HCT116 (cell line): ENCODE measurements at regions not wholly inside any gene's neighbourhood (a gene's known extent, or its start where the extent isn't known, plus 50 kb on each side); places are given as distances from the start of the nearest gene placed in this dataset.

Experiments used
- ATAC-seq: fragments of 200-7000 bp; cut with Tn5 transposase; 2 replicates; pipeline ENCODE4 v1.9.1; 2020; ENCODE audit warnings: mild to moderate bottlenecking, moderate library complexity
- BruUV-seq: library from RNA; stranded (reverse); fragments of 400-500 nt; replicated peaks from 2 replicates; lab custom pipeline; 2021; lab: Mats Ljungman, UMichigan
- CTCF ChIA-PET: fragments of 300-600 bp; sonication (Branson Sonifier 250); formaldehyde crosslinking; loops from one replicate; lab custom pipeline; 2021; ENCODE audit warnings: antibody characterized with exemption; lab: Charles Lee
- POLR2A ChIA-PET: fragments of 300-600, 350-600 bp; sonication (Branson Sonifier 250); formaldehyde crosslinking; loops from one replicate; lab custom pipeline; 2021; ENCODE audit warnings: antibody characterized with exemption; lab: Charles Lee
- RAD21 ChIA-PET, 2 experiments: fragments of 300-600 bp; sonication (Branson Sonifier 250); formaldehyde crosslinking; loops; one replicate each; lab custom pipeline; 2023; ENCODE audit warnings: low total read pairs in 2 of 2; ENCODE audit not compliant: uncharacterized antibody in 2 of 2, unreplicated experiment in 2 of 2, low non-redundant PET in 1 of 2; lab: Charles Lee
- DNase-seq: peaks from one replicate; pipeline ENCODE4 v3.0.0-alpha.2; 2010; ENCODE audit warnings: low read depth, low spot score
- H2AFZ ChIP-seq: fragments of 200-600 bp; shearing (Covaris generic), sonication (generic); 2 replicates; pipeline ENCODE4 v1.6.1; 2017; ENCODE audit warnings: low read depth, mixed run types, mixed read lengths, antibody characterized with exemption, low read length; ENCODE audit not compliant: poor library complexity, severe bottlenecking
- H3K27ac ChIP-seq: 2 replicates; pipeline ENCODE4 v1.5.1; 2012; ENCODE audit warnings: low read depth, low read length
- H3K27me3 ChIP-seq: fragments of 200-600 bp; sonication (generic); 2 replicates; pipeline ENCODE4 v1.6.1; 2016; ENCODE audit warnings: mixed run types, low read length, mixed read lengths; ENCODE audit not compliant: insufficient read depth
- H3K36me3 ChIP-seq, 2 experiments: fragments of 200-500 bp in 1 of 2; fragments of 200-600 bp in 1 of 2; sonication (Bioruptor generic) in 1 of 2; sonication (generic) in 1 of 2; 2 replicates each; pipeline versions ENCODE4 v1.5.1 to v1.6.1; 2014 to 2016; ENCODE audit warnings: low read length in 2 of 2, inconsistent platforms in 1 of 2, mixed read lengths in 1 of 2, mixed run types in 1 of 2; ENCODE audit not compliant: insufficient read depth in 2 of 2, control insufficient read depth in 1 of 2
- H3K4me1 ChIP-seq, 2 experiments: fragments of 200-600 bp in 1 of 2; sonication (generic) in 1 of 2; 2 replicates each; pipeline versions ENCODE4 v1.5.1 to v1.6.1; 2012 to 2017; ENCODE audit warnings: low read length in 2 of 2, inconsistent platforms in 1 of 2, mild to moderate bottlenecking in 1 of 2, mixed read lengths in 1 of 2, mixed run types in 1 of 2, moderate library complexity in 1 of 2; ENCODE audit not compliant: insufficient read depth in 2 of 2, control insufficient read depth in 1 of 2
- H3K4me2 ChIP-seq: fragments of 200-600 bp; sonication (generic); 2 replicates; pipeline ENCODE4 v1.6.1; 2017; ENCODE audit warnings: mixed run types, low read length, mixed read lengths
- H3K4me3 ChIP-seq, 2 experiments: fragments of 200-600 bp in 1 of 2; sonication (generic) in 1 of 2; replicated peaks in 1 of 2; 2 replicates each; pipeline ENCODE4 v1.5.1; 2011 to 2016; ENCODE audit warnings: low read length in 2 of 2, control low read depth in 1 of 2, low read depth in 1 of 2, mild to moderate bottlenecking in 1 of 2, mixed read lengths in 1 of 2, mixed run types in 1 of 2
- H3K79me2 ChIP-seq: fragments of 200-600 bp; sonication (generic); 2 replicates; pipeline ENCODE4 v1.6.1; 2017; ENCODE audit warnings: mild to moderate bottlenecking, mixed run types, low read length, moderate library complexity, mixed read lengths; ENCODE audit not compliant: insufficient read depth
- H3K9ac ChIP-seq: fragments of 200-600 bp; sonication (generic); 2 replicates; pipeline ENCODE4 v1.6.1; 2016; ENCODE audit warnings: low read length, mixed read lengths
- H3K9me2 ChIP-seq: fragments of 200-600 bp; sonication (generic), shearing (Covaris generic); 2 replicates; pipeline ENCODE4 v1.6.1; 2017; ENCODE audit warnings: mixed run types, mild to moderate bottlenecking, moderate library complexity; ENCODE audit not compliant: insufficient read depth
- H3K9me3 ChIP-seq, 2 experiments: fragments of 200-500 bp in 1 of 2; fragments of 200-600 bp in 1 of 2; sonication (Bioruptor generic) in 1 of 2; sonication (generic) in 1 of 2; 2 replicates each; pipeline ENCODE4 v1.6.1; 2014 to 2017; ENCODE audit warnings: low read length in 2 of 2, mixed read lengths in 2 of 2, inconsistent platforms in 1 of 2, low read depth in 1 of 2, mild to moderate bottlenecking in 1 of 2, mixed run types in 1 of 2, moderate library complexity in 1 of 2; ENCODE audit not compliant: control insufficient read depth in 1 of 2, insufficient read depth in 1 of 2
- H4K20me1 ChIP-seq: fragments of 200-600 bp; sonication (generic), shearing (Covaris generic); 2 replicates; pipeline ENCODE4 v1.6.1; 2017; ENCODE audit warnings: mixed run types, mild to moderate bottlenecking, moderate library complexity; ENCODE audit not compliant: insufficient read depth
- ATF3 ChIP-seq: IDR thresholded peaks from 2 replicates; pipeline ENCODE4 v1.6.1; 2012
- CEBPB ChIP-seq: IDR thresholded peaks from 2 replicates; pipeline ENCODE4 v1.6.1; 2012; ENCODE audit warnings: low read depth
- CTCF ChIP-seq, 3 experiments: fragments of 200-600 bp in 1 of 3; sonication (generic) in 1 of 3; IDR thresholded peaks in 2 of 3; conservative IDR thresholded peaks in 1 of 3; 2 replicates each; pipeline ENCODE4 v1.5.1; 2012 to 2017; ENCODE audit warnings: low read depth in 2 of 3, low read length in 2 of 3, antibody characterized with exemption in 1 of 3, borderline replicate concordance in 1 of 3, control low read depth in 1 of 3, mild to moderate bottlenecking in 1 of 3, mixed read lengths in 1 of 3, mixed run types in 1 of 3, moderate library complexity in 1 of 3; ENCODE audit not compliant: insufficient read depth in 1 of 3
- EGR1 ChIP-seq: IDR thresholded peaks from 2 replicates; pipeline ENCODE4 v1.6.1; 2012; ENCODE audit warnings: low read depth
- ELF1 ChIP-seq: IDR thresholded peaks from 2 replicates; pipeline ENCODE4 v1.6.1; 2012; ENCODE audit warnings: low read depth, borderline replicate concordance
- EZH2 ChIP-seq: fragments of 200-600 bp; sonication (generic); IDR thresholded peaks from 2 replicates; pipeline ENCODE4 v1.6.1; 2017; ENCODE audit warnings: antibody characterized with exemption, mixed run types
- EZH2phosphoT487 ChIP-seq: fragments of 200-600 bp; IDR thresholded peaks from 2 replicates; pipeline ENCODE4 v1.6.1; 2018; ENCODE audit warnings: antibody characterized with exemption, borderline replicate concordance
- FOSL1 ChIP-seq: IDR thresholded peaks from 2 replicates; pipeline ENCODE4 v1.6.1; 2012; ENCODE audit warnings: low read depth
- JUND ChIP-seq: IDR thresholded peaks from 2 replicates; pipeline ENCODE4 v1.6.1; 2012
- MAX ChIP-seq: IDR thresholded peaks from 2 replicates; pipeline ENCODE4 v1.6.1; 2012
- POLR2A ChIP-seq: IDR thresholded peaks from 2 replicates; pipeline ENCODE4 v1.7.0; 2011; ENCODE audit warnings: borderline replicate concordance; ENCODE audit not compliant: insufficient read depth, insufficient read length; ENCODE audit errors: extremely low read depth
- POLR2AphosphoS5 ChIP-seq: IDR thresholded peaks from 2 replicates; pipeline ENCODE4 v1.6.1; 2011; ENCODE audit warnings: mild to moderate bottlenecking, low read depth, low read length, moderate library complexity
- RAD21 ChIP-seq: IDR thresholded peaks from 2 replicates; pipeline ENCODE4 v1.6.1; 2012; ENCODE audit warnings: low read depth, mild to moderate bottlenecking
- REST ChIP-seq: IDR thresholded peaks from 2 replicates; pipeline ENCODE4 v1.6.1; 2012; ENCODE audit warnings: low read depth
- SIN3A ChIP-seq: IDR thresholded peaks from 2 replicates; pipeline ENCODE4 v1.6.1; 2012; ENCODE audit warnings: low read depth
- SP1 ChIP-seq: IDR thresholded peaks from 2 replicates; pipeline ENCODE4 v1.6.1; 2012; ENCODE audit warnings: low read depth
- SRF ChIP-seq: IDR thresholded peaks from 2 replicates; pipeline ENCODE4 v1.6.1; 2012; ENCODE audit warnings: low read depth
- YY1 ChIP-seq: IDR thresholded peaks from 2 replicates; pipeline ENCODE4 v1.6.1; 2011; ENCODE audit warnings: low read length, low read depth, moderate library complexity, mild to moderate bottlenecking; ENCODE audit not compliant: insufficient replicate concordance; ENCODE audit errors: extremely low read depth
- intact Hi-C: fragments of 100-400 bp; cut with micrococcal nuclease; formaldehyde crosslinking; loops from 2 replicates; pipeline ENCODE4 v1.10.0; 2022
- TF ChIP-seq, protein P1 (sequence below): IDR thresholded peaks from 2 replicates; pipeline ENCODE4 v1.6.1; 2011; ENCODE audit warnings: mild to moderate bottlenecking, low read length, moderate library complexity; ENCODE audit not compliant: insufficient replicate concordance; ENCODE audit errors: extremely low read depth

DNA sequence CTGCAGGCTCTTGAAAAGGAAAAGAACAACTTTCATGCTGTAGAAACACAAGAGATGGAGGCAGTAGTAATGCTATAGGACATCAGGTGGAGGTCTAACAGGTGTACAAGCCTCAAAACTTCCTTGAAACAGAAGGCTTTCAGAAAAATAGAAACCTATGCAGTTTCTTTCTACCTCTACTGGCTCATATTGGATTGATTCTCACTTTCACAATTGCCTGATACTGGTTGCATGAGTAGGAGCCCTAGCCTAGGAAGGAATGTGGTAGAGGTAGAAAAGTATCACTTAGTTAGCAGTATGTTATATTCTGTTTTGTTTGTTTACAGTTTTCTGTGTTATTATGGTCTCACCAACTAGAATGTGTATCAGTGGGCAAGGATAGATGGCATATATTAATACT lies 175.4 kb upstream of the GORAB start:
- H3K4me2 ChIP-seq: no peak overlapping the region
- ChIA-PET CTCF (no interaction called here), POLR2A (no interaction called here), RAD21 (no interaction called here)
- no peaks in the 10 kb centered on the region for H3K36me3 ChIP-seq
- no peaks in the 10 kb centered on the region for H3K9me2 ChIP-seq
- BruUV-seq: no TSS peak
- intact Hi-C loops: no loop called here
- H3K4me1 ChIP-seq: no peaks in the 10 kb centered on the region
- H3K79me2 ChIP-seq: no peaks in the 10 kb centered on the region
- no peak for TF ChIP-seq MAX
- TF ChIP-seq EZH2phosphoT487: no peak
- no peak for TF ChIP-seq POLR2A
- no peak for TF ChIP-seq EZH2
- no peak for TF ChIP-seq RAD21
- no peak for TF ChIP-seq SIN3A
- no peak for TF ChIP-seq JUND
- TF ChIP-seq CTCF (IDR thresholded peaks at IDR 0.05 in 2 of 3, conservative IDR thresholded peaks at IDR 0.05 in 1 of 3; ENCODE audit: borderline replicate concordance in 1 of 3, insufficient read depth in 1 of 3, low read depth in 2 of 3, low read length in 2 of 3): no peak
- TF ChIP-seq POLR2AphosphoS5: no peak
- TF ChIP-seq YY1: no peak
- TF ChIP-seq, protein P1, sequence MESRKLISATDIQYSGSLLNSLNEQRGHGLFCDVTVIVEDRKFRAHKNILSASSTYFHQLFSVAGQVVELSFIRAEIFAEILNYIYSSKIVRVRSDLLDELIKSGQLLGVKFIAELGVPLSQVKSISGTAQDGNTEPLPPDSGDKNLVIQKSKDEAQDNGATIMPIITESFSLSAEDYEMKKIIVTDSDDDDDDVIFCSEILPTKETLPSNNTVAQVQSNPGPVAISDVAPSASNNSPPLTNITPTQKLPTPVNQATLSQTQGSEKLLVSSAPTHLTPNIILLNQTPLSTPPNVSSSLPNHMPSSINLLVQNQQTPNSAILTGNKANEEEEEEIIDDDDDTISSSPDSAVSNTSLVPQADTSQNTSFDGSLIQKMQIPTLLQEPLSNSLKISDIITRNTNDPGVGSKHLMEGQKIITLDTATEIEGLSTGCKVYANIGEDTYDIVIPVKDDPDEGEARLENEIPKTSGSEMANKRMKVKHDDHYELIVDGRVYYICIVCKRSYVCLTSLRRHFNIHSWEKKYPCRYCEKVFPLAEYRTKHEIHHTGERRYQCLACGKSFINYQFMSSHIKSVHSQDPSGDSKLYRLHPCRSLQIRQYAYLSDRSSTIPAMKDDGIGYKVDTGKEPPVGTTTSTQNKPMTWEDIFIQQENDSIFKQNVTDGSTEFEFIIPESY: no peak
- no peak for TF ChIP-seq CEBPB
- TF ChIP-seq FOSL1: no peak
- no peak for TF ChIP-seq SRF
- TF ChIP-seq ATF3: no peak
- TF ChIP-seq ELF1: no peak
- TF ChIP-seq SP1: no peak
- no peak for TF ChIP-seq REST
- no peak for TF ChIP-seq EGR1
- no peaks in the 10 kb centered on the region for H4K20me1 ChIP-seq
- DNase-seq: no peak
- no peak for ATAC-seq
- no peak overlapping the region for H2AFZ ChIP-seq
- no peak overlapping the region for H3K27ac ChIP-seq
- no peaks in the 10 kb centered on the region for H3K27me3 ChIP-seq
- H3K4me3 ChIP-seq: no peak overlapping the region
- peaks cover 0 to 5% of the 10 kb centered on the region in 2 experiments; a peak in 1 of 4 replicates for H3K9me3 ChIP-seq
- no peak overlapping the region for H3K9ac ChIP-seq
